Stomach (tissue), 4 donors: ENCODE measurements at regions not wholly inside any gene's neighbourhood (a gene's known extent, or its start where the extent isn't known, plus 50 kb on each side); places are given as distances from the start of the nearest gene placed in this dataset.

ENCODE experiments used
- EP300 ChIP-seq: sonication (generic); formaldehyde crosslinking; IDR thresholded peaks from one replicate; pipeline ENCODE4 v1.6.1; 2017; ENCODE audit warnings: antibody characterized with exemption
- POLR2A ChIP-seq, 4 donors: fragments of 450-650 bp; IDR thresholded peaks; one replicate each; pipeline ENCODE4 v1.6.1; 2016; ENCODE audit warnings: antibody characterized with exemption in 4 of 4, control low read depth in 2 of 4, mild to moderate bottlenecking in 1 of 4, moderate library complexity in 1 of 4
- POLR2AphosphoS5 ChIP-seq, 3 donors: sonication (generic); formaldehyde crosslinking; IDR thresholded peaks; one replicate each; pipeline ENCODE4 v1.6.1; 2016; ENCODE audit warnings: antibody characterized with exemption in 3 of 3
- TF ChIP-seq, protein P1 (sequence below), 7 experiments: fragments of 450-650 bp in 4 of 7; fragments of 200-600 bp in 3 of 7; sonication (generic) in 3 of 7; IDR thresholded peaks; one replicate each; pipeline ENCODE4 v1.5.1; 2016 to 2019; ENCODE audit warnings: antibody characterized with exemption in 7 of 7, control low read depth in 2 of 7, mild to moderate bottlenecking in 1 of 7

DNA sequence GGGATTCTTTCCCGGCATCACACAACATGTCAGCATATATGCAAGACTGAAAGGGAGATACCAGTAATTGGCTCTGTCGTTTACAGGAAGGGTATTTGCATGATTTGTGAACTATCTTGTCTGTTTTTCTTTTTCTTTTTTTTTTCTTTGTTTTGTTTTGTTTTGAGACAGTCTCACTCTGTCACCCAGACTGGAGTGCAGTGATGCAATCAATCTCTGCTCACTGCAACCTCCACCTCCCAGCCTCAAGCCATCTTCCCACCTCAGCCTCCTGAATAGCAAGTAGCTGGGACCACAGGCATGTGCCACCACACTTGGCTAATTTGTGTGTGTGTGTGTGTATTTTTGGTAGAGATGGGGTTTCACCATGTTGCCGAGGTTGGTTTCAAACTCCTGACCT, 262.7 kb upstream of the F9 start:
- TF ChIP-seq EP300 (no peak), POLR2A (IDR thresholded peaks at IDR 0.05) (no peak), POLR2AphosphoS5 (IDR thresholded peaks at IDR 0.05) (no peak)
- TF ChIP-seq, protein P1, sequence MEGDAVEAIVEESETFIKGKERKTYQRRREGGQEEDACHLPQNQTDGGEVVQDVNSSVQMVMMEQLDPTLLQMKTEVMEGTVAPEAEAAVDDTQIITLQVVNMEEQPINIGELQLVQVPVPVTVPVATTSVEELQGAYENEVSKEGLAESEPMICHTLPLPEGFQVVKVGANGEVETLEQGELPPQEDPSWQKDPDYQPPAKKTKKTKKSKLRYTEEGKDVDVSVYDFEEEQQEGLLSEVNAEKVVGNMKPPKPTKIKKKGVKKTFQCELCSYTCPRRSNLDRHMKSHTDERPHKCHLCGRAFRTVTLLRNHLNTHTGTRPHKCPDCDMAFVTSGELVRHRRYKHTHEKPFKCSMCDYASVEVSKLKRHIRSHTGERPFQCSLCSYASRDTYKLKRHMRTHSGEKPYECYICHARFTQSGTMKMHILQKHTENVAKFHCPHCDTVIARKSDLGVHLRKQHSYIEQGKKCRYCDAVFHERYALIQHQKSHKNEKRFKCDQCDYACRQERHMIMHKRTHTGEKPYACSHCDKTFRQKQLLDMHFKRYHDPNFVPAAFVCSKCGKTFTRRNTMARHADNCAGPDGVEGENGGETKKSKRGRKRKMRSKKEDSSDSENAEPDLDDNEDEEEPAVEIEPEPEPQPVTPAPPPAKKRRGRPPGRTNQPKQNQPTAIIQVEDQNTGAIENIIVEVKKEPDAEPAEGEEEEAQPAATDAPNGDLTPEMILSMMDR (IDR thresholded peaks at IDR 0.05), result no peak
